ENCODE measurements at regions not wholly inside any gene's neighbourhood (a gene's known extent, or its start where the extent isn't known, plus 50 kb on each side); places are given as distances from the start of the nearest gene placed in this dataset.

GRCh38 chr13:103469771-103470170 is 403.6 kb upstream of the SLC10A2 start:
- no peak for TF ChIP-seq CTCF (IDR thresholded peaks at IDR 0.05)
- TF ChIP-seq EP300 (IDR thresholded peaks at IDR 0.05), result no peak
- TF ChIP-seq POLR2AphosphoS5 (IDR thresholded peaks at IDR 0.05), result no peak
